HG03378 (cell line): ENCODE measurements at regions not wholly inside any gene's neighbourhood (a gene's known extent, or its start where the extent isn't known, plus 50 kb on each side); places are given as distances from the start of the nearest gene placed in this dataset.

Experiments used
- ATAC-seq: cut with Tn5 transposase; IDR thresholded peaks from one replicate; pipeline ENCODE4 v1.9.1; 2021; ENCODE audit warnings: mild to moderate bottlenecking, moderate library complexity; ENCODE audit not compliant: unreplicated experiment

- no peak for ATAC-seq
Observed at GRCh38 chr12:31783996-31784645, 55.3 kb upstream of the AMN1 start.

GRCh38 chr12:31783556-31783955 is 54.7 kb upstream of the AMN1 start:
- no peak for ATAC-seq

- no peak for ATAC-seq
Observed at GRCh38 chr12:31781894-31782540, 53.2 kb upstream of the AMN1 start.

- no peak for ATAC-seq
Observed at GRCh38 chr12:31780096-31780495, 51.3 kb upstream of the AMN1 start.

- ATAC-seq = no peak
Observed at GRCh38 chr12:31778687-31779086, 49.9 kb upstream of the AMN1 start.
